ENCODE measurements at regions not wholly inside any gene's neighbourhood (a gene's known extent, or its start where the extent isn't known, plus 50 kb on each side); places are given as distances from the start of the nearest gene placed in this dataset.

- TF ChIP-seq HES2 (IDR thresholded peaks at IDR 0.05) = no peak
- no peak for TF ChIP-seq HEYL (CRISPR knock-in tag; IDR thresholded peaks at IDR 0.05)
Measured at GRCh38 chr4:28427306-28428085, 1566.9 kb downstream of the STIM2 start (continued).

GRCh38 chr4:28432348-28433025 lies 1571.8 kb downstream of the STIM2 start:
- no peaks in the 10 kb centered on the region for H3K4me1 ChIP-seq
- H3K4me2 ChIP-seq = no peak overlapping the region
- no peaks in the 10 kb centered on the region for H3K9me3 ChIP-seq
- POLR2A ChIA-PET = no interaction called here
- no peak for TF ChIP-seq HDAC2 (IDR thresholded peaks at IDR 0.05)
- TF ChIP-seq MAFK (IDR thresholded peaks at IDR 0.05; ENCODE audit: partially characterized antibody) = no peak
- TF ChIP-seq ZSCAN20 (CRISPR knock-in tag; IDR thresholded peaks at IDR 0.05) = no peak
- 69% methylated on average over 3 of the region's 7 CpGs for WGBS (ENCODE audit: missing lambda C conversion rate)
- no peak overlapping the region for H3K27ac ChIP-seq
- FAIRE-seq (no peak), ATAC-seq (no peak), DNase-seq (ENCODE audit: low read depth in 1 of 2, low spot score in 1 of 2) (no peak)
- no peak overlapping the region for H3K4me3 ChIP-seq
- CTCF ChIA-PET = no interaction called here

- FAIRE-seq (no peak), DNase-seq (ENCODE audit: low read depth in 1 of 2, low spot score in 1 of 2) (no peak), ATAC-seq (no peak)
- WGBS (ENCODE audit: missing lambda C conversion rate) = 21% methylated on average over 2 of the region's 2 CpGs
- H3K4me1 ChIP-seq = no peaks in the 10 kb centered on the region
- ChIA-PET CTCF (no interaction called here), POLR2A (no interaction called here)
- no peaks in the 10 kb centered on the region for H3K9me3 ChIP-seq
- no peak overlapping the region for H3K4me3 ChIP-seq
- H3K4me2 ChIP-seq = no peak overlapping the region
- TF ChIP-seq HOXA7 (CRISPR knock-in tag; IDR thresholded peaks at IDR 0.05) (no peak), ATOH8 (CRISPR knock-in tag; IDR thresholded peaks at IDR 0.05; ENCODE audit: low read depth) (no peak), RFX5 (IDR thresholded peaks at IDR 0.05) (no peak), ZNF302 (CRISPR knock-in tag; IDR thresholded peaks at IDR 0.05) (no peak), POLR2A (IDR thresholded peaks at IDR 0.05; ENCODE audit: low read length) (no peak), JUNB (IDR thresholded peaks at IDR 0.05) (no peak)
- H3K27ac ChIP-seq = no peak overlapping the region
Measured at GRCh38 chr4:28435314-28435713, 1574.7 kb downstream of the STIM2 start.

GRCh38 chr4:28436191-28437080 lies 1575.8 kb downstream of the STIM2 start:
- FAIRE-seq (no peak), ATAC-seq (no peak), DNase-seq (ENCODE audit: low read depth in 1 of 2, low spot score in 1 of 2) (no peak)
- no peaks in the 10 kb centered on the region for H3K4me1 ChIP-seq
- WGBS (ENCODE audit: missing lambda C conversion rate) = 51% methylated on average over 10 of the region's 10 CpGs
- H3K4me2 ChIP-seq = no peak overlapping the region
- ChIA-PET CTCF (no interaction called here), POLR2A (no interaction called here)
- no peak overlapping the region for H3K27ac ChIP-seq
- no peaks in the 10 kb centered on the region for H3K9me3 ChIP-seq
- H3K4me3 ChIP-seq = no peak overlapping the region
- TF ChIP-seq CBX2 (IDR thresholded peaks at IDR 0.05; ENCODE audit: borderline replicate concordance, low read depth) = no peak
- no peak for TF ChIP-seq E2F6 (IDR thresholded peaks at IDR 0.05; ENCODE audit: borderline replicate concordance, low read depth)
- no peak for TF ChIP-seq HES2 (IDR thresholded peaks at IDR 0.05)
- no peak for TF ChIP-seq ZNF302 (CRISPR knock-in tag; IDR thresholded peaks at IDR 0.05)
- TF ChIP-seq SMC3 (IDR thresholded peaks at IDR 0.05) = no peak
- no peak for TF ChIP-seq BCL3 (IDR thresholded peaks at IDR 0.05)
- no peak for TF ChIP-seq CEBPB (IDR thresholded peaks at IDR 0.05)
- TF ChIP-seq JUN (IDR thresholded peaks at IDR 0.05) = no peak
- no peak for TF ChIP-seq CTCF (IDR thresholded peaks at IDR 0.05)
- TF ChIP-seq ZC3H11A (IDR thresholded peaks at IDR 0.05) = no peak
- TF ChIP-seq BHLHE40 (IDR thresholded peaks at IDR 0.05; ENCODE audit: low read depth, low read length) = no peak
- no peak for TF ChIP-seq ATOH8 (CRISPR knock-in tag; IDR thresholded peaks at IDR 0.05; ENCODE audit: low read depth)
- TF ChIP-seq MAX (IDR thresholded peaks at IDR 0.05) = no peak
- TF ChIP-seq HDAC2 (IDR thresholded peaks at IDR 0.05) = no peak
- no peak for TF ChIP-seq HEYL (CRISPR knock-in tag; IDR thresholded peaks at IDR 0.05)
- TF ChIP-seq EHMT2 (IDR thresholded peaks at IDR 0.05; ENCODE audit: low read depth) = no peak
- no peak for TF ChIP-seq MAZ (IDR thresholded peaks at IDR 0.05; ENCODE audit: borderline replicate concordance, low read depth, low read length)
